ENCODE measurements at regions not wholly inside any gene's neighbourhood (a gene's known extent, or its start where the extent isn't known, plus 50 kb on each side); places are given as distances from the start of the nearest gene placed in this dataset.

DNA sequence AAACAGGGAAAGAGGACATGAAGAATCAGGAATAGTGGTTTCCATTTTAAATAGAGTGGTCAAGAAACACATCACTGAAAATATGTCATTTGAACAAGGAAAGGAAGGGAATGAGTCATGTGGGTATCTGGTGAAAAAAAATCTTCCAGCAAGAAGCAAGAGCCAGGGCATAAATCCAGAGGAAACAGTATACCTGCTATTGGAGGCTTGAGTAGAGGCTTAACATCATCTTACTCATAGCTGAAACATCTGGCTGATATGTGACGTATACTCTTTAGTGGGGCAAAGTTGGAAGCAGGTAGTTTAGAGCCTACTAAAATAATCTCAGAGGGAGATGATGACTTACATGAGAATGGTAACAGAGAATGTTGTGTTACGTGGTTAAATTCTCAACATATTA is 517.2 kb downstream of the CAAP1 start:
- intact Hi-C loops (cut with DNase I), result no loop called here
- TF ChIP-seq, protein P1, sequence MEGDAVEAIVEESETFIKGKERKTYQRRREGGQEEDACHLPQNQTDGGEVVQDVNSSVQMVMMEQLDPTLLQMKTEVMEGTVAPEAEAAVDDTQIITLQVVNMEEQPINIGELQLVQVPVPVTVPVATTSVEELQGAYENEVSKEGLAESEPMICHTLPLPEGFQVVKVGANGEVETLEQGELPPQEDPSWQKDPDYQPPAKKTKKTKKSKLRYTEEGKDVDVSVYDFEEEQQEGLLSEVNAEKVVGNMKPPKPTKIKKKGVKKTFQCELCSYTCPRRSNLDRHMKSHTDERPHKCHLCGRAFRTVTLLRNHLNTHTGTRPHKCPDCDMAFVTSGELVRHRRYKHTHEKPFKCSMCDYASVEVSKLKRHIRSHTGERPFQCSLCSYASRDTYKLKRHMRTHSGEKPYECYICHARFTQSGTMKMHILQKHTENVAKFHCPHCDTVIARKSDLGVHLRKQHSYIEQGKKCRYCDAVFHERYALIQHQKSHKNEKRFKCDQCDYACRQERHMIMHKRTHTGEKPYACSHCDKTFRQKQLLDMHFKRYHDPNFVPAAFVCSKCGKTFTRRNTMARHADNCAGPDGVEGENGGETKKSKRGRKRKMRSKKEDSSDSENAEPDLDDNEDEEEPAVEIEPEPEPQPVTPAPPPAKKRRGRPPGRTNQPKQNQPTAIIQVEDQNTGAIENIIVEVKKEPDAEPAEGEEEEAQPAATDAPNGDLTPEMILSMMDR (IDR thresholded peaks at IDR 0.05), result no peak
- TF ChIP-seq POLR2A (IDR thresholded peaks at IDR 0.05), result no peak
- Histone ChIP-seq H3K4me1 (no peaks in the 10 kb centered on the region), H3K27ac (no peak overlapping the region), H3K36me3 (no peaks in the 10 kb centered on the region), H3K4me3 (no peak overlapping the region), H3K9me3 (no peaks in the 10 kb centered on the region), H3K27me3 (no peaks in the 10 kb centered on the region)
- DNase-seq, result no peak
- WGBS, 2 donors, result 81 to 84% methylated on average over 2 of the region's 2 CpGs

DNA sequence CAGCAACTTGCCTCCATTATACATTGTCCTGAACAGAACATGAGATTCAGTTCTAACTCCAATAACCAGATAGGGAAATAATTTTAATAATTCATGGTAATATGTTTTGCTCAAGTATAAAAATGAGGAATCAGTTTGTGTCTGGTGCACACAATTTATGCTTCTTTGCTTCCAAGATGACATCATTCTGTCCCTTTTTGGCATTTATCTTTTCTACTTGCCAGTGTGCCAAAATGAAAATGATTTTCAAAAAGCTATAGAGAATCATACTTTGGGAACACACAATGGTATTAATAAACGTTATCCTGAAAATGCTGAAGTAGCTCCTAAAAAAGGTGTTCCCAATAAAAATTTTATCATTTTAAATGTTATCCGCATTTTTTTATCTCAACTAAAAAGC is 519.0 kb downstream of the CAAP1 start:
- no peaks in the 10 kb centered on the region for H3K4me1 ChIP-seq
- no peak overlapping the region for H3K27ac ChIP-seq
- TF ChIP-seq POLR2A (IDR thresholded peaks at IDR 0.05), result no peak
- TF ChIP-seq, protein P1 (IDR thresholded peaks at IDR 0.05), result no peak
- intact Hi-C loops (cut with DNase I), result no loop called here
- WGBS, 2 donors, result 86% methylated on average over 2 of the region's 2 CpGs
- no peak overlapping the region for H3K4me3 ChIP-seq
- no peaks in the 10 kb centered on the region for H3K9me3 ChIP-seq
- no peaks in the 10 kb centered on the region for H3K36me3 ChIP-seq
- no peak for DNase-seq
- H3K27me3 ChIP-seq, result no peaks in the 10 kb centered on the region

DNA sequence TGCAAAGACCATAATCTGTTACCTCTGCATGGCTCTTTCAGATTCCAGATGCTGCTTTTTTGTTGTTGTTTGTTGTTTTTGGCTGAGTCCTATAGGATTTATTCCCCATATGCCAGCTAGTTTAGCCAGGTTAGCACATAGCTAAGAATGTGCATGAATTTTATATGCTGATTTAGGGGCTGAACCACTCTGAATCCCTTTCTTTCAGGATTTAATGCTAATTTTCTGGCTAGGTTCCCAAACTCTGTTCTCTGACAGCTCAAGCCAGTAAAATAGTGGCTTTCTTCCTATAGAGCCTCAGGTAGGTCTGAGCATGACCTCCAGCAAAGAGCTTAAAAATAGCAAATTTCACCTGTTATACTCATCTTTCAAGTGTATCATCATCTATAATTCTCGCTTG is 521.4 kb downstream of the CAAP1 start:
- intact Hi-C loops (cut with DNase I), result no loop called here
- no peak overlapping the region for H3K4me3 ChIP-seq
- TF ChIP-seq POLR2A (IDR thresholded peaks at IDR 0.05), result no peak
- TF ChIP-seq, protein P1 (IDR thresholded peaks at IDR 0.05), result no peak
- DNase-seq, result no peak
- no peaks in the 10 kb centered on the region for H3K36me3 ChIP-seq
- no peaks in the 10 kb centered on the region for H3K4me1 ChIP-seq
- no peak overlapping the region for H3K27ac ChIP-seq
- WGBS, 2 donors, result 73 to 87% methylated on average over 1 of the region's 1 CpG
- H3K9me3 ChIP-seq, result no peaks in the 10 kb centered on the region
- no peaks in the 10 kb centered on the region for H3K27me3 ChIP-seq

DNA sequence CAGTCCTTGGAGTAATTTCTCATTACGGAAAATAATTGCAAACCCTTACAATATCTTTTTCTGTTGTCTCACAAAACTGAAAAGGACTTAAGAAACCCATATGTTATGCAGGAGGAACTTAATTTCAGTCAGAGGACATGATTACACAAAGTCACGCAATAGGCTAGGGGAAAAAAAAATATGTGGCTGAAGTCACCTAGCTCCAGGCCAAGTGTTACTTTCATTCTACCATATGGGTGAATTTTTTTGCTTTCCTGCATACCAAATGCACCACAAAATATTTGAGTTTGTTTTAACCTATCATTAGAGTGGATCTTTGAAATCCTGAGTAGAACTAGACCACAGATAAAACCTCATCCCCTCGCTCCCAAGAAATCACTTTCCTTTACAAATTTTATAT is 523.5 kb downstream of the CAAP1 start:
- intact Hi-C loops (cut with DNase I), result no loop called here
- WGBS, 2 donors, result 84% methylated on average over 3 of the region's 3 CpGs
- H3K36me3 ChIP-seq, result no peaks in the 10 kb centered on the region

DNA sequence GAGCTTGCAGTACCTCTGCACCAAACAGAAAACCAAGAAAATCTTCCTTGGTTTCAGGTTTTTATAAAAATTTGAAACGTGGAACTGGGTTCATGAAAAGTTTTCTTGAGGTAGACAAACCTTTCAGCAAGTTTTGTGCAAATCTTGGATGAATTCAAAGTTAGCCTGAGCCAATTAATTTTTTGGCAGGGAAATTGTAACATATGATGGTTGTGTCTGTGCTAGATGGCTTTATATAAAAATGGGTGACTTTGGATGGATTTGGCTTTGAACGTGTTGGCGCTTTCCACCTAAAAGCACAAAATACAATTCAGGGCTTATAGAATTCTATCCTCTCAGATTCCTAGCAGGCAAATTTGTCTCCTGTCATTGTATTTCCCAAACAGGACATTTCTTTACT is 524.4 kb downstream of the CAAP1 start:
- no peak overlapping the region for H3K4me3 ChIP-seq
- H3K4me1 ChIP-seq, result no peaks in the 10 kb centered on the region
- 73 to 75% methylated on average over 3 of the region's 3 CpGs for WGBS, 2 donors
- H3K27me3 ChIP-seq, result no peaks in the 10 kb centered on the region
- no peak for TF ChIP-seq POLR2A (IDR thresholded peaks at IDR 0.05)
- TF ChIP-seq, protein P1 (IDR thresholded peaks at IDR 0.05), result no peak
- DNase-seq, result no peak
- H3K27ac ChIP-seq, result no peak overlapping the region
- H3K36me3 ChIP-seq, result no peaks in the 10 kb centered on the region
- no peaks in the 10 kb centered on the region for H3K9me3 ChIP-seq
- intact Hi-C loops (cut with DNase I), result no loop called here

More for the DNA sequence above, 523.5 kb downstream of the CAAP1 start:
- TF ChIP-seq POLR2A (IDR thresholded peaks at IDR 0.05), result no peak
- TF ChIP-seq, protein P1 (IDR thresholded peaks at IDR 0.05), result no peak
- Histone ChIP-seq H3K4me3 (no peak overlapping the region), H3K27me3 (no peaks in the 10 kb centered on the region), H3K27ac (no peak overlapping the region), H3K9me3 (no peaks in the 10 kb centered on the region), H3K4me1 (no peaks in the 10 kb centered on the region)
- no peak for DNase-seq
